ENCODE measurements at regions not wholly inside any gene's neighbourhood (a gene's known extent, or its start where the extent isn't known, plus 50 kb on each side); places are given as distances from the start of the nearest gene placed in this dataset.

DNA sequence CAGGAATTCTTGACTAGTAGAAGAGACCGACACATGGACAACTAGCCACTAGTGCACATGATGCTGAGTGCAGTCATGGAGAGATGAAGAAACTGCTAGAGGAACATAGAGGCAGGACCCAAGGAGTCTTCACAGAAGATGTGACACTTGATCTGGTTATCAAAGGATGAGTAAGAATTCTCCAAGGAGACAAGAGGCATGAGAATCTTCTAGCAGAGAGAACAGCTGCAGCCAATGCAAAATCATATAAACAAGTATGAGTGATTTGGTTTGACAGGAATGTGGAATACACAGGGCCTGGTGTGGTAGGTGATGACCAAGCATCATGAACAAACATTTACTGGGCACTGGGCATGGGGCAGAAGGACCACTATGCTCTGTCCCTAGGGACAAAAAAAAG is 140.9 kb upstream of the CTTNBP2NL start:
- no peak overlapping the region for H3K4me3 ChIP-seq (ENCODE audit: low read depth, low read length)
- peak; percentile 20 for DNase-seq (ENCODE audit: low read depth)
- no peak for TF ChIP-seq CTCF (IDR thresholded peaks at IDR 0.05; ENCODE audit: insufficient read depth, low read depth, low read length)

- no peak for TF ChIP-seq CTCF (IDR thresholded peaks at IDR 0.05; ENCODE audit: insufficient read depth, low read depth, low read length)
- H3K4me3 ChIP-seq (ENCODE audit: low read depth, low read length): no peak overlapping the region
- no peak for DNase-seq (ENCODE audit: low read depth)
These were observed 139.6 kb upstream of the CTTNBP2NL start for GRCh38 chr1:112256411-112256810.

DNA sequence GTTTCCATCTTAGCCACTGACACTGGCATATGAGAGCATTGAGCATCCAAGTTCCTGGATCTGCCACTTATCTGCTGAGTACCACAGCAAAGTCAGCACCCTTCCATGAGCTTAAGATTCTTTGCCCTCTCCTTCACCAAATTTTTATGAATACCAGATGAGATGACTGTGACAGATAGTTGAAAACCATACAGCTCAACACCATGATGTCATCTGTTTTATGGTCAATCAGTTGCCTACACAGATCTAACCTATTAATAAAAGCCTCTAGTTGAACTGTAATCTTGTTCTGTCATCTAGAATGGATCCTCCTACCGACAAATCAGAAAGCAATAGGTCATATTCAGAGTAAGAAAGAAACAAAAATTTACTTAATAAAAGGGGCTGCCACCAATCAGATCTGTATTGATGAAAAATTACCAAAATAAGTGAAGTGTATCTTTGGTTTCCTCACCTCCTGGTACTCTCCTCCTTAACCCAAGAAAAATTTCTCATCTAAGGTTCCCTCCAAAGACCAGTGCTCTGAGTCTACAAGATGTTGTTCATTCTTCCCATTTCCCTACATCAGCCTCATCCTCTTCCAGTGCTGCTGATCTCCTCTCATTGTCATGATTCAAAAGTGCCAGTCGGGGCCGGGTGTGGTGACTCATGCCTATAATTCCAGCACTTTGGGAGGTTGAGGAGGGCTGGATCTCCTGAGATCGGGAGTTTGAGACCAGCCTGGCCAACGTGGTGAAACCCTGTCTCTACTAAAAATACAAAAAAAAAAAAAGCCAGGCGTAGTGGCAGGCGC is 138.8 kb upstream of the CTTNBP2NL start:
- DNase-seq (ENCODE audit: low read depth): no peak
- TF ChIP-seq CTCF (IDR thresholded peaks at IDR 0.05; ENCODE audit: insufficient read depth, low read depth, low read length): no peak
- H3K4me3 ChIP-seq (ENCODE audit: low read depth, low read length): no peak overlapping the region

- no peak for TF ChIP-seq CTCF (IDR thresholded peaks at IDR 0.05; ENCODE audit: insufficient read depth, low read depth, low read length)
- DNase-seq (ENCODE audit: low read depth): no peak
- no peak overlapping the region for H3K4me3 ChIP-seq (ENCODE audit: low read depth, low read length)
These were observed 135.3 kb upstream of the CTTNBP2NL start for GRCh38 chr1:112260699-112261098.

DNA sequence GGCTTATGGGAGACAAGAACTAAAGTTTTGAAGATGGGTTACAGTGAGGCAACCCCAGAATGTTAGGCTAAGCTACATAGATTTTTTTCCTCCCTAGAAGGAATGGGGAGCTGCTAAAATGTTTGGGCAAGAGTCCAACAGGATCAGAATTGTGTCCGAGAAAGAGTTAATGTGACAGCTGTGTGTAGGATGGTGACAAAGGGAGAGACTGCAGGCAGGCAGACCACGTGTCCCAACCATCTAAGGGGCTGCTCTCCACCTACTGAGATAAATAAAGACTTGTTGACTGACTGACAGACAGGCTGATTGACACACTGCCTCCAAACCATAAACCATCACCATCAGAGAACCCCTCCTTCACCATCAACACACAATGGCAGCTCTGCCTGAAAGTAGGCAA is 133.7 kb upstream of the CTTNBP2NL start:
- TF ChIP-seq CTCF (IDR thresholded peaks at IDR 0.05; ENCODE audit: insufficient read depth, low read depth, low read length): no peak
- H3K4me3 ChIP-seq (ENCODE audit: low read depth, low read length): no peak overlapping the region
- DNase-seq (ENCODE audit: low read depth): no peak

- H3K4me3 ChIP-seq (ENCODE audit: low read depth, low read length): no peak overlapping the region
- DNase-seq (ENCODE audit: low read depth): no peak
- no peak for TF ChIP-seq CTCF (IDR thresholded peaks at IDR 0.05; ENCODE audit: insufficient read depth, low read depth, low read length)
These were observed 133.0 kb upstream of the CTTNBP2NL start for GRCh38 chr1:112263042-112263441.

- H3K4me3 ChIP-seq (ENCODE audit: low read depth, low read length): no peak overlapping the region
- TF ChIP-seq CTCF (IDR thresholded peaks at IDR 0.05; ENCODE audit: insufficient read depth, low read depth, low read length): peak; percentile 4
- DNase-seq (ENCODE audit: low read depth): peak; percentile 96
These were observed 132.6 kb upstream of the CTTNBP2NL start for GRCh38 chr1:112263453-112263852.

Measured in fibroblast of villous mesenchyme (primary cell).